GM23248 (cell line): ENCODE measurements at regions not wholly inside any gene's neighbourhood (a gene's known extent, or its start where the extent isn't known, plus 50 kb on each side); places are given as distances from the start of the nearest gene placed in this dataset.

Source experiments
- DNase-seq: peaks from one replicate; pipeline ENCODE4 v3.0.0-alpha.2; 2015
- H2AFZ ChIP-seq: fragments of 200-600 bp; sonication (generic); 2 replicates; pipeline ENCODE4 v1.6.1; 2016; ENCODE audit warnings: antibody characterized with exemption
- H3F3A ChIP-seq: fragments of 200-600 bp; sonication (generic); 2 replicates; pipeline ENCODE4 v1.6.1; 2016; ENCODE audit warnings: mild to moderate bottlenecking, antibody characterized with exemption, mixed run types; ENCODE audit not compliant: insufficient read depth
- H3K27ac ChIP-seq: fragments of 200-600 bp; sonication (generic); 2 replicates; pipeline ENCODE4 v1.5.1; 2016; ENCODE audit warnings: mild to moderate bottlenecking
- H3K27me3 ChIP-seq: fragments of 200-600 bp; sonication (generic); replicated peaks from 2 replicates; pipeline ENCODE4 v1.6.1; 2016; ENCODE audit warnings: mild to moderate bottlenecking; ENCODE audit not compliant: insufficient read depth
- H3K36me3 ChIP-seq: fragments of 200-600 bp; sonication (generic); 2 replicates; pipeline ENCODE4 v1.6.1; 2016; ENCODE audit warnings: low read depth, mild to moderate bottlenecking
- H3K4me1 ChIP-seq: fragments of 200-600 bp; sonication (generic); 2 replicates; pipeline ENCODE4 v1.6.1; 2016; ENCODE audit warnings: mild to moderate bottlenecking; ENCODE audit not compliant: insufficient read depth
- H3K4me2 ChIP-seq: fragments of 200-600 bp; sonication (generic); one replicate; pipeline ENCODE4 v1.6.1; 2016; ENCODE audit warnings: mild to moderate bottlenecking; ENCODE audit not compliant: unreplicated experiment
- H3K4me3 ChIP-seq: fragments of 200-600 bp; sonication (generic); 2 replicates; pipeline ENCODE4 v1.5.1; 2016; ENCODE audit warnings: mild to moderate bottlenecking
- H3K79me2 ChIP-seq: fragments of 200-600 bp; sonication (generic); 2 replicates; pipeline ENCODE4 v1.6.1; 2016; ENCODE audit warnings: mild to moderate bottlenecking; ENCODE audit not compliant: insufficient read depth
- H3K9ac ChIP-seq: fragments of 200-600 bp; sonication (generic); 2 replicates; pipeline ENCODE4 v1.6.1; 2016; ENCODE audit warnings: mild to moderate bottlenecking
- H3K9me2 ChIP-seq: fragments of 200-600 bp; sonication (generic); 2 replicates; pipeline ENCODE4 v1.6.1; 2016; ENCODE audit warnings: mixed run types, mild to moderate bottlenecking, moderate library complexity; ENCODE audit not compliant: insufficient read depth
- H3K9me3 ChIP-seq: fragments of 200-600 bp; sonication (generic); one replicate; pipeline ENCODE4 v1.6.1; 2017; ENCODE audit warnings: low read depth
- H4K20me1 ChIP-seq: fragments of 200-600 bp; sonication (generic); 2 replicates; pipeline ENCODE4 v1.6.0; 2016; ENCODE audit not compliant: insufficient read depth
- EZH2 ChIP-seq: fragments of 200-600 bp; sonication (generic); IDR thresholded peaks from 2 replicates; pipeline ENCODE4 v1.6.1; 2018; ENCODE audit warnings: antibody characterized with exemption, mild to moderate bottlenecking; ENCODE audit not compliant: insufficient read depth, poor library complexity, severe bottlenecking
- EZH2phosphoT487 ChIP-seq: fragments of 200-600 bp; sonication (generic); IDR thresholded peaks from 2 replicates; pipeline ENCODE4 v1.6.1; 2018; ENCODE audit warnings: antibody characterized with exemption, moderate library complexity, mild to moderate bottlenecking, low read depth; ENCODE audit not compliant: insufficient read depth
- WGBS, 2 experiments: methylation state at CpG; one replicate each; pipeline ENCODE4 v1.1.6; 2015 to 2017; ENCODE audit warnings: low lambda C conversion rate in 2 of 2, low coverage in 1 of 2; ENCODE audit errors: missing lambda C conversion rate in 2 of 2; 5-methylcytosine and 5-hydroxymethylcytosine counted together
- in situ Hi-C: fragments of 300-500 bp; cut with MboI; formaldehyde crosslinking; loops from 2 replicates; pipeline ENCODE4 v1.15.0; 2020

- no peaks in the 10 kb centered on the region for H3K9me2 ChIP-seq
- no peak overlapping the region for H3K4me2 ChIP-seq
- H3K27me3 ChIP-seq: peaks cover 48% of the 10 kb centered on the region
- no peak overlapping the region for H3K9ac ChIP-seq
- peak; percentile 46 for DNase-seq
- no peak overlapping the region for H2AFZ ChIP-seq
- no peak overlapping the region for H3K27ac ChIP-seq
- H3K4me1 ChIP-seq: 0 out of 2 replicates have a peak, but pooled peaks cover under 1% of the 10 kb centered on the region
- H3K79me2 ChIP-seq: no peaks in the 10 kb centered on the region
- no peak overlapping the region for H3K4me3 ChIP-seq
- WGBS, 2 experiments: 27 to 28% methylated on average over 7 of the region's 7 CpGs
- TF ChIP-seq EZH2phosphoT487: no peak
- TF ChIP-seq EZH2: no peak
- H3F3A ChIP-seq: peaks cover 2% of the 10 kb centered on the region
- H3K9me3 ChIP-seq: no peaks in the 10 kb centered on the region
- H4K20me1 ChIP-seq: no peaks in the 10 kb centered on the region
- in situ Hi-C loops: no loop called here
- no peaks in the 10 kb centered on the region for H3K36me3 ChIP-seq
Measured at GRCh38 chr19:31402529-31403316, 53.5 kb upstream of the TSHZ3 start.

DNA sequence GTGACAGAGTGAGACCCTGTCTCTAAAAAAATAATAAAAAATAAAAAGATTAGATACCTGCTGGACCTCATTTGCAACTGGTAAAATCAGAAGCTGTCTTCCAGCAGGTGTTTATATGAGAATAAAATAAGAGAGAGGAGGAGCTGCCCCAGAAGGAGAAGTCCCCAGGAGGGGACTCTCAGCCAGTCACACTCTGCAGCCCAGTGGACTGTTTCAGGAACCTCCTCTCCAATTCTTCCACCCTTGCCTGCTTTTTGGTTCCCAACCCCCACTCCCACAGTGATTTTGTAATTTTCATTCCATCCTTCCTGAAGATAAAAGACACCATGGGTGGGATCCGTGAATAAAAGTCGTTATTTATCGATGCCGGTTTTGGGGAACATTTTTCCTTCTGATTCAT lies 56.9 kb upstream of the TSHZ3 start:
- H3K4me1 ChIP-seq: peaks cover 17% of the 10 kb centered on the region
- no peaks in the 10 kb centered on the region for H3K9me3 ChIP-seq
- no peaks in the 10 kb centered on the region for H4K20me1 ChIP-seq
- DNase-seq: no peak
- no peak overlapping the region for H3K4me2 ChIP-seq
- TF ChIP-seq EZH2 (no peak), EZH2phosphoT487 (no peak)
- H3K27ac ChIP-seq: no peak overlapping the region
- H3K27me3 ChIP-seq: peaks cover 22% of the 10 kb centered on the region
- H3K4me3 ChIP-seq: no peak overlapping the region
- H3F3A ChIP-seq: peaks cover 21% of the 10 kb centered on the region
- in situ Hi-C loops: no loop called here
- no peaks in the 10 kb centered on the region for H3K36me3 ChIP-seq
- no peaks in the 10 kb centered on the region for H3K9me2 ChIP-seq
- H3K9ac ChIP-seq: no peak overlapping the region
- 59 to 63% methylated on average over 4 of the region's 4 CpGs for WGBS, 2 experiments
- no peaks in the 10 kb centered on the region for H3K79me2 ChIP-seq
- H2AFZ ChIP-seq: no peak overlapping the region

DNA sequence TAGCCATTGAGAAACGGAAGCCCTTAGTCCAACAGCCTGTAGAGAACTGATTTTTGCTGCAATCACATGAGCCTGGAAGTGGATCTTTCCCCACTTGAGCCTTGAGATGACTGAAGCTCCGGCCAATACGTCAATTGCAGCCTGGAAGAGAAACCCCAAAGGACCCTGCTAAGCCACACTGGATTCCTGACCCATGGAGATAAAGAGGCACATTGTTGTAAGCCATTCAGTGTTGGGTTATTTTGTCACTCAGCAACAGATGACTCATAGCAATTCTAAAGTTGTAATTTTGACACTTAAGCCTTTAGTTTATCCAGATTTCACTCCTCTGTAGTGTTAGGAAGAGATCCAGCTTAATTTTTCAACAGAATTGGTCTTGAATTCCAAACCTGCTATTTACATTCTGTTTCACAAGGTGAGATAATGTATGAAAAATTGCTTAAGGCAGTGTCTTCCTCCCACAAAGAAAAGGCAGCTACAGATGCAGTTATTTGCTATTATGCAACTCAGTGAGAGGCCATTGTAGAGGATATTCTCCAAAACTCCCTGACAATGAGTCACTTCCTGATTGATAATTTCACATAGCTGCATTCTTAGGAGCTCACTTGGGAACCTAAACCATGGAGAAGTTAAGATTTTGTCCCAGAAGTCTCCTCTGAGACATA lies 59.4 kb upstream of the TSHZ3 start:
- Histone ChIP-seq H3K9ac (0 out of 2 replicates have a peak overlapping the region, but pooled peaks have one; percentile 2), H2AFZ (no peak overlapping the region), H4K20me1 (no peaks in the 10 kb centered on the region), H3K4me3 (0 out of 2 replicates have a peak overlapping the region, but pooled peaks have one; percentile 17), H3K79me2 (no peaks in the 10 kb centered on the region), H3K9me3 (no peaks in the 10 kb centered on the region), H3K9me2 (no peaks in the 10 kb centered on the region), H3K4me2 (peak overlapping the region; percentile 45), H3K27me3 (peaks cover 9% of the 10 kb centered on the region; the same call in 1 of the 2 replicates), H3F3A (peaks cover 21% of the 10 kb centered on the region), H3K27ac (peak overlapping the region; percentile 74), H3K4me1 (peaks cover 17% of the 10 kb centered on the region), H3K36me3 (no peaks in the 10 kb centered on the region)
- in situ Hi-C loops: no loop called here
- whole genome bisulfite sequencing, 2 experiments: 63 to 73% methylated on average over 3 of the region's 3 CpGs
- TF ChIP-seq EZH2phosphoT487 (no peak), EZH2 (no peak)
- peak; percentile 90 for DNase-seq

DNA sequence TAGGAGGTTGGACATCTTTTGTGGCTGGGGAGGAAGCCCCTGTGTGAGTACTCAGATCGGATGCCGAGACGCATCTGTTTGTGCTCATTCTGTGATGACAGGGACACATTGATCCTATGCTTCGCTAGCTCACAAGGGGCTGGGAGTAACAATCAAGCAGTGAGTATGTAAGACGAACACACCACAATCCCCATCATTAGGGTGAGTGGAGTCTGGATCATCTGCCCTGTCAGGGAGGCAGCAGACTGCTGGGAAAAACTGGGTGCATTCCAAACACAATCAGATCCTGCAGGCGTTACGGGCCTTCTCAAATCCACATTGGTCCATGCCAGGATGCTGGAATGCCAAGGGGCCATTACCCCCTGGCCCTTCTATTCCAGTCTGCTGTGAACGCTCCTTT lies 64.1 kb upstream of the TSHZ3 start:
- Histone ChIP-seq H4K20me1 (no peaks in the 10 kb centered on the region), H3K79me2 (no peaks in the 10 kb centered on the region), H3K27me3 (peaks cover 16% of the 10 kb centered on the region), H2AFZ (no peak overlapping the region), H3K4me3 (no peak overlapping the region), H3K9me2 (no peaks in the 10 kb centered on the region), H3K9me3 (no peaks in the 10 kb centered on the region), H3K4me2 (no peak overlapping the region), H3K36me3 (no peaks in the 10 kb centered on the region), H3K9ac (no peak overlapping the region), H3K4me1 (peaks cover 11% of the 10 kb centered on the region), H3F3A (peaks cover 13% of the 10 kb centered on the region), H3K27ac (no peak overlapping the region)
- no peak for DNase-seq
- in situ Hi-C loops: no loop called here
- 76 to 80% methylated on average over 8 of the region's 8 CpGs for WGBS, 2 experiments
- no peak for TF ChIP-seq EZH2phosphoT487
- no peak for TF ChIP-seq EZH2
